Ectodermal cell (in vitro differentiated cells): ENCODE measurements at regions not wholly inside any gene's neighbourhood (a gene's known extent, or its start where the extent isn't known, plus 50 kb on each side); places are given as distances from the start of the nearest gene placed in this dataset.

Experiments used
- H3K27ac ChIP-seq: 2 replicates; pipeline ENCODE4 v1.7.0; 2013; ENCODE audit warnings: mild to moderate bottlenecking, low read depth, low read length; ENCODE audit not compliant: insufficient read depth, poor library complexity, severe bottlenecking
- H3K27me3 ChIP-seq: 2 replicates; pipeline ENCODE4 v1.7.0; 2013; ENCODE audit warnings: mild to moderate bottlenecking, low read length; ENCODE audit not compliant: insufficient read depth, control insufficient read depth, poor library complexity, severe bottlenecking
- H3K36me3 ChIP-seq: one replicate; pipeline ENCODE4 v1.7.0; 2013; ENCODE audit warnings: low read length; ENCODE audit not compliant: control insufficient read depth, insufficient read depth
- H3K4me1 ChIP-seq: one replicate; pipeline ENCODE4 v1.7.0; 2013; ENCODE audit warnings: low read length; ENCODE audit not compliant: control insufficient read depth, insufficient read depth
- H3K4me3 ChIP-seq: 2 replicates; pipeline ENCODE4 v1.7.0; 2013; ENCODE audit warnings: low read depth, low read length, control low read depth; ENCODE audit not compliant: insufficient read depth
- H3K9me3 ChIP-seq: 2 replicates; pipeline ENCODE4 v1.7.0; 2013; ENCODE audit warnings: mild to moderate bottlenecking, low read length, moderate library complexity; ENCODE audit not compliant: control insufficient read depth
- WGBS, 2 experiments: methylation state at CpG; one replicate each; pipeline ENCODE4 v1.1.7; 2013; ENCODE audit warnings: missing lambda C conversion rate in 2 of 2; 5-methylcytosine and 5-hydroxymethylcytosine counted together

DNA sequence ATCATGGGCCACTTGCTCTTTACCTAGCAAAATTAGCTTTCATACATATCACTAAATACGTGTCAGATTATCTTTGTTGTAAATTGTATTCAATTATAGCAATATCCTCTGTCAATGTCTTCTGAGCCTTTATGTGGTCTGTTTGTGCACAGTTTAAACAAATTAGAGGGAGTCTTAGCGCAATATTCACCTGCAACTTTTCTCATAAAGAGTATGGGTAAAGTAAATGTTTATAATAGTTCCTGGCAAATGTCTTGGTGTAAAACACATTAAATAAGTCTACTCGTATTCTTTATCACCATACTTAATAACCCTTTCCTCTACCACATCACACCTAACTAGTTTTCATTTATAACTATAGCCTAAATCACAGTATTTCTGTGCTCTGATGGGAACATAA is 169.0 kb downstream of the PCSK1 start:
- H3K4me3 ChIP-seq, result no peak overlapping the region
- no peaks in the 10 kb centered on the region for H3K9me3 ChIP-seq
- no peaks in the 10 kb centered on the region for H3K36me3 ChIP-seq
- no peaks in the 10 kb centered on the region for H3K4me1 ChIP-seq
- H3K27me3 ChIP-seq, result no peaks in the 10 kb centered on the region
- WGBS, 2 experiments, result 86 to 100% methylated on average over 1 to 3 of the region's 3 CpGs
- no peak overlapping the region for H3K27ac ChIP-seq

DNA sequence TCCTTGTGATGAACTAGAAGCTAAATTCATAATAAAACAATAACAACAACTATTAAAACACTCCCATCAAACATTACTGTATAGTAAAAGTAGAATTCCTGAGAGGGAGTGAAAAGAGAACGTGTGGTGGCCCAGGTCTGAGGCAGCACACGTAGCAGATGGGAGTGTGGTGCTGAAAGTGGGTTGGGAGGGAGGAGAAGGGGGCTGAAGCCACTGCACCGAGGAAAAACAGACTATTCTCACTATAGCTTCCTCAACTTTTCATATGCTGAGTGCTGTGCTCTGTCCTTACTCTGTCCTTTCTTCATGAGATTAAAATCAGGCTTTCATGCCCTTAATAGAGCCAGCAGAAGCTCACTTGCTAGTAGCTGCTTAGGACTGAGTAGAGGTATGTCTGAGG is 170.9 kb downstream of the PCSK1 start:
- H3K4me3 ChIP-seq, result no peak overlapping the region
- 25 to 34% methylated on average over 2 to 3 of the region's 3 CpGs for WGBS, 2 experiments

DNA sequence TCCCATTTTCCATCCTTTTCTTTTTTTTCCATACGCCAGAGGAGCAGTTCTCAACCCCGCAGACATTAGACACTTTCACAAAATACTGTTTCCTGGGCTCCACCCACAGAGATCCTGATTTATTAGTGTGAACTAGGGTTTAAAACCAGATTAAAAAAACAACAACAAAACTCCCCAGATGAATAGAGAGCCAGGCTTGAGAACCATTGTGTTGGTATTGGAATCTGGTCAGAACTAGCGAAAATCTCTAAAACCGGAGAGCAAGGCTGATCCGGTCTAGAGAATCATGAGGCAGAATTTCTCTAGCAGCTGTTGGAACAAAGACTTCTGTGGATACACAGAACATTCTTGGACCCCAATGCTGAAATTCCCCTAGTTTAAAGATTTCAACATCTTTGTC is 173.0 kb downstream of the PCSK1 start:
- Histone ChIP-seq H3K4me1 (no peaks in the 10 kb centered on the region), H3K9me3 (no peaks in the 10 kb centered on the region), H3K27me3 (no peaks in the 10 kb centered on the region), H3K27ac (no peak overlapping the region), H3K36me3 (no peaks in the 10 kb centered on the region), H3K4me3 (no peak overlapping the region)
- 94 to 97% methylated on average over 4 to 5 of the region's 5 CpGs for WGBS, 2 experiments

More for the DNA sequence above, 170.9 kb downstream of the PCSK1 start:
- no peaks in the 10 kb centered on the region for H3K36me3 ChIP-seq
- no peaks in the 10 kb centered on the region for H3K4me1 ChIP-seq
- H3K27ac ChIP-seq, result no peak overlapping the region
- H3K9me3 ChIP-seq, result no peaks in the 10 kb centered on the region
- H3K27me3 ChIP-seq, result no peaks in the 10 kb centered on the region

DNA sequence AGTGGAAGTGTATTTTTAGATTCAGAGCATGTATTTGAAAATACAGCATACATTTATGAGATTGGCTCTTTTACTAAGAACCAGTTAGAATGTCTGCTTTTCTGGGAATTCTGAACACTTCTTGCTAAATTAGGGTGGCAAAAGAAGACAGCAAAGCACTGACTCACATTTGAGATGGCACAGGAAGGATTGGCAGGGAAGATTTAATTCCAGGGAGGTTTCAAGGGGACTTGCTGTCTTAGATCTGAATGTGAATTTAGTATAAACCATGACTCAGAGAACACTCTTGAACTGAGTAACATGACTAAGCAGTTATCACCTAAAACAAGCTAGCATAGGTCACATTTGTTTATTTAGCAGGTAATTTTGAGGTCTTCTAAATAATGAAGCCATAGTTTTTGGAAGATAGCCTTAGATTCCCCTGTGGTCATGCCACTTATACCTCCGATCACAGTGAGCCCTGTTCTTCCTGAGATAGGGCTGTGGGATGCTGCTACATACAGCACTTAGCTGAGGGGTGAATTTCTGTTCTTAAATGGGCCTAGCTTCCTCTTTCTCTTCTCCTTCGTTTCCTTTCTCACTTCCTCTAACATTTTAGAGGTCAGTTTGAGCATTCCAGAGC is 173.8 kb downstream of the PCSK1 start:
- no peak overlapping the region for H3K4me3 ChIP-seq
- H3K9me3 ChIP-seq, result no peaks in the 10 kb centered on the region
- no peaks in the 10 kb centered on the region for H3K27me3 ChIP-seq
- no peaks in the 10 kb centered on the region for H3K36me3 ChIP-seq
- H3K27ac ChIP-seq, result no peak overlapping the region
- no peaks in the 10 kb centered on the region for H3K4me1 ChIP-seq
- WGBS, 2 experiments, result 84 to 86% methylated on average over 1 to 2 of the region's 2 CpGs

DNA sequence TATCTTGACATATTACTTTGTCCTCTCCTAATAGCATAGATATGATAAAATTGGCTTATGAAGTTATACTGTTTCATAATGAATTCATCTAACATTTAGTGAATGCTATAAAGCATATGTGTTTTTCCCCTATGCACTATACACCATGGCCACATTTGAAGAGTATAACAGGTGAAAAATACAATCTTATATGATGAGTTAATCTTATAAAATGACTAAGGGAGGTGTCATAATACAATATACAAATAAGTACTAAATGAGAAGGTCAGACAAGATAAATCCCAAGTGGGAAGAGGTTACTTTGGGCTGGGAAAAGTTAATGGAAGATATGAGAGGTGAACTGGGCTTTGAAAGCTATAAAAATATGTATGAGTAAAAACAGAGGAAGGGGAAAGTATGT is 174.4 kb downstream of the PCSK1 start:
- Histone ChIP-seq H3K4me3 (no peak overlapping the region), H3K36me3 (no peaks in the 10 kb centered on the region), H3K27me3 (no peaks in the 10 kb centered on the region), H3K9me3 (no peaks in the 10 kb centered on the region), H3K4me1 (no peaks in the 10 kb centered on the region), H3K27ac (no peak overlapping the region)

DNA sequence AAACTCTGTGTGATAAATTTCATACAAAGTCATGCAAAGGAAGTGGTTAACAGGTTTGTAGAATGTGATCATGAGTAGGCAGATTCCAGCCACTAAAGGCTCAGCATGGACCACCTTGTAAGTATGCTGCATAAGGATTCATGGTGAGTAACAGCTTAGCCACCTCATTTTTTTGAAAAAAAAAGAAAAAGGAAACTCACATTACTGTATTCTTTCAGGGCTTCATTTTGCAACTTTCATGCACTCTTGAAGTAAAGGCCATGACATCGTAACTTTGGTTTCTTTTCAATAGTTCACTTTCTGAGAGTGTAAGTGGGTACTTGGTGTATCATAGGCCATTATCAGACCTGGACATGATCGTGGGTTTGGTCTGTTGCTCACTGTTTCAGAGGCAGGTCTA is 175.1 kb downstream of the PCSK1 start:
- Histone ChIP-seq H3K27ac (no peak overlapping the region), H3K36me3 (no peaks in the 10 kb centered on the region), H3K27me3 (no peaks in the 10 kb centered on the region), H3K4me1 (no peaks in the 10 kb centered on the region), H3K9me3 (no peaks in the 10 kb centered on the region), H3K4me3 (no peak overlapping the region)
- WGBS, 2 experiments, result 93 to 100% methylated on average over 2 of the region's 2 CpGs

DNA sequence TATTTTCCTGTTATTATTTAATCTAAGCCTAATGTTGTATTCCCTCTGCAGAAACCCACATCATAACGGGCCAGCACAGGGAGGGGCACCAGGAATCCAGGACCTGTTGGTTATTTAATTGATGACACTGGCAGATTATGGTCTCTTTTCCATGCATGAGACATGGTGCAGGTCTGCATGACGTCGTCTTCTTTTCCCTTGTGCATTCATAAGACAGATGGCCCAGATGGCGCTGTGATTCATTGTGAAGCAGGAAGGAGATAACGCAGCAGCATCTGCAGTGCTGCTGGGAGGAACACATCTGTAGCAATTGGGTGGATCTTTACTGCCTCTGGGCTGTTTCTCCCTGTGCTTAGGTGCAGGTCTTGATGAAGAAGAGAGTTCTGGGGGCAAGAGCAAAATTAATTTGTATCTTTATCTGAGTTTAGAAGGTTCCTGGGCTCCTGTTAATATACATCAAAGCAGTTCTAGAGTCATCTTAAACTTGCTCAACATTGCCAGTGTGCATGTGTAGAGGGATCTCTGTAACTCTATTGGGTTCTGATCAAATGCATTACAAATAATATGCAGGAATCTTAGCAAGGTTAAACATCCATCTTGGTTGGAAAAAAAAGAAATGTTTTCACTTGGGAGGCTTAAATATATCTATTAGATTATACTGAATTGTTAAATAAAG is 176.1 kb downstream of the PCSK1 start:
- Histone ChIP-seq H3K4me1 (no peaks in the 10 kb centered on the region), H3K36me3 (no peaks in the 10 kb centered on the region), H3K27ac (no peak overlapping the region), H3K4me3 (no peak overlapping the region), H3K27me3 (no peaks in the 10 kb centered on the region), H3K9me3 (no peaks in the 10 kb centered on the region)
- 89 to 91% methylated on average over 5 of the region's 5 CpGs for WGBS, 2 experiments

DNA sequence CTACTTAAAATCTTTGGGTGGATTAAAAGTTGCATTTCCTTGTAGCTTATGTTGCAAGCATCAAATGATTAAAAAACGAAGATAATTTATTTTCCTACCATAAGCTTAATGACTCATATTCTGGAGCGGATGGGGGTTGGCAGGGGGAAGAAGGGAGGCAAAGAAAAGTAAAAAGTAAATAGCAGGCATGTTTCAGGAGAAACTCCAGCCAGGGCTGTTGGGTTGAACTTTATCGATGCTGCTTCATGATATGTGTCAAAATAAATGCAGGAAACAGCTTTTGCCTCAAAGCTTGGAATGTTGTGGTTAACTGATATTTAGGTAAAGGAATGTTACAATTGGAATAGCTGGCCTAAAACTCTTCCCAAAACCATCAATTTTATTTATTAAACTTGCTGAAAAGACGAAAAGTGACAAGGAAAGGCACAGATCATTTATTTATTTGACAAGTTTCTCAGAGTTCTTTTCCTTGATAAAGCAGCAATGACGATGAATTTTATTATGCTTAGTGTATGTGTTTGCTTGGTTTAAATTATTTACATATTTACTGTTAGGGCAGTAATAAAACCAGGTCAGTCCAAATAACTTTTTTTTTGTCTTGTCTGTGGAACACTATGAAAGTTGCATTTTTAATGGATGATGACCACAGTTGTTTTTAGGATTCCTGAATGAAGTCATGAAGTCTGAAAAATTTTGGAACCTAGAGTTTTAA is 177.9 kb downstream of the PCSK1 start:
- no peak overlapping the region for H3K4me3 ChIP-seq
- H3K27ac ChIP-seq, result no peak overlapping the region

DNA sequence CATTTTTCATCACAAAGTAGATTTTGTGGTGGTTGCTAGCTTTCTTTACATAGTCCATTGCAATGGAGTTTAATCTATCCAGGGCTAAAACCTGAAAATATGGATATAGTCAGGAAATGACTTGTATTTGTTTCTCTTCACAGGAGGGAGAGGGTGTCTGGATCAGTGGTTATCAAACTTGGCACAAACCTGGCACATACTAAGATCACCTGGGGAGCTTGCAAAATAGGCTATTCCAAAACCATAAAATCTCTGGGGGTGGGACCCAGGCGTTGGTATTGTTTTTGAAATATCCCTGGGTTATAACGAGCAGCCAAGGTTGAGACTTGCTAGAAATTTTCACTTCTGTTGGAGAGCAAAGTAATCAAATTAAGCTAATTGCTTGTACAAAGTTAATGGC is 179.9 kb downstream of the PCSK1 start:
- Histone ChIP-seq H3K4me3 (no peak overlapping the region), H3K27ac (no peak overlapping the region), H3K27me3 (no peaks in the 10 kb centered on the region), H3K36me3 (no peaks in the 10 kb centered on the region), H3K4me1 (no peaks in the 10 kb centered on the region), H3K9me3 (no peaks in the 10 kb centered on the region)
- WGBS, 2 experiments, result 94 to 98% methylated on average over 2 of the region's 2 CpGs

More for the DNA sequence above, 177.9 kb downstream of the PCSK1 start:
- no peaks in the 10 kb centered on the region for H3K4me1 ChIP-seq
- no peaks in the 10 kb centered on the region for H3K9me3 ChIP-seq
- 92 to 99% methylated on average over 4 of the region's 5 CpGs for WGBS, 2 experiments
- H3K36me3 ChIP-seq, result no peaks in the 10 kb centered on the region
- H3K27me3 ChIP-seq, result no peaks in the 10 kb centered on the region

DNA sequence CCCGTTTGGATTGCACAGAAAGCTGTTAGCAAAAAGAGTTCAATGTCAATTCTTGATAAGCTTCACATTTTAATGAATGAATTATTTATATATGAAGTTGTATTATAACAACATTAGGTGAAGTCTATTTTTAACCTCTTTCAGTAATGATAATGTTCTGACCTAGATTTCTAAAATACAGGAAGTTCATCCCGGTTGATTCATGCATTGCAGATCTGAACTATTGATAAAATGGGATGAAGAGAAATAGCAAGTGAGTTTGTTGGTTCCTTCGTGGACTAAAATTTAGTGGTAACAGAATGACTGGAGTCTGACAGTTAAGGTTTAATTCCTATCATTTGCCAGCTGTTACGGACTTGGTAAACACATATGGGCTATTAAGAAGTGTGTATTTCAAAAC is 180.5 kb downstream of the PCSK1 start:
- 86 to 90% methylated on average over 2 to 4 of the region's 4 CpGs for WGBS, 2 experiments
- H3K9me3 ChIP-seq, result no peaks in the 10 kb centered on the region
- H3K4me1 ChIP-seq, result peaks cover 5% of the 10 kb centered on the region
- H3K4me3 ChIP-seq, result no peak overlapping the region
- no peak overlapping the region for H3K27ac ChIP-seq
- H3K36me3 ChIP-seq, result no peaks in the 10 kb centered on the region
- H3K27me3 ChIP-seq, result no peaks in the 10 kb centered on the region
